ENCODE measurements at regions not wholly inside any gene's neighbourhood (a gene's known extent, or its start where the extent isn't known, plus 50 kb on each side); places are given as distances from the start of the nearest gene placed in this dataset.

DNA sequence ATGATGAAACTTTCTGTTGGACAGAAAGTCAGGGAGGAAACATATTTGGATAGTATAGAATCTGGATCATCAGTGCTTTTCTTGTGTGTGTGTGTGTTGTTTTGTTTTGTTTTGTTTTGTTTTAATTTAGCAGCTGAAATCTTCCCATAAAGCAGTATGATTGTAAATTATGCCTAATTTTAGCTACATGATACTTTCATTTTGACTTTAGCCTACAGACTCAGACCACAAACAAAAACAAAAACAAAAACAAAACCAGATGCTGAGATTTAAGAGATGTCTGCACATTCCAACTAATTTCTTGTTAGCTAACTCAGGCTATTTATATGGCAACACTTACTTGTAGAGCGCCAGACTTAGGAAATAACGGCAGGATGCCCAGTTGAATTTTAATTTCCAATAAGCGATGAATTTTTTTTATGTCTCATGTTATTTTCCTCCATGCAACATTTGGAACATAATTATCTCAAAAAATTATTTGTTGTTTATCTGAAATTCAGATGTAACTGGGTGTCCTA is 119.5 kb upstream of the TRPC7 start:
- H3K4me3 ChIP-seq: no peak overlapping the region
- no peak overlapping the region for H3K27ac ChIP-seq
- H3K36me3 ChIP-seq: no peaks in the 10 kb centered on the region
- no peak for DNase-seq (ENCODE audit: low spot score in 2 of 2)
- H3K27me3 ChIP-seq: no peaks in the 10 kb centered on the region
- TF ChIP-seq, protein P1, sequence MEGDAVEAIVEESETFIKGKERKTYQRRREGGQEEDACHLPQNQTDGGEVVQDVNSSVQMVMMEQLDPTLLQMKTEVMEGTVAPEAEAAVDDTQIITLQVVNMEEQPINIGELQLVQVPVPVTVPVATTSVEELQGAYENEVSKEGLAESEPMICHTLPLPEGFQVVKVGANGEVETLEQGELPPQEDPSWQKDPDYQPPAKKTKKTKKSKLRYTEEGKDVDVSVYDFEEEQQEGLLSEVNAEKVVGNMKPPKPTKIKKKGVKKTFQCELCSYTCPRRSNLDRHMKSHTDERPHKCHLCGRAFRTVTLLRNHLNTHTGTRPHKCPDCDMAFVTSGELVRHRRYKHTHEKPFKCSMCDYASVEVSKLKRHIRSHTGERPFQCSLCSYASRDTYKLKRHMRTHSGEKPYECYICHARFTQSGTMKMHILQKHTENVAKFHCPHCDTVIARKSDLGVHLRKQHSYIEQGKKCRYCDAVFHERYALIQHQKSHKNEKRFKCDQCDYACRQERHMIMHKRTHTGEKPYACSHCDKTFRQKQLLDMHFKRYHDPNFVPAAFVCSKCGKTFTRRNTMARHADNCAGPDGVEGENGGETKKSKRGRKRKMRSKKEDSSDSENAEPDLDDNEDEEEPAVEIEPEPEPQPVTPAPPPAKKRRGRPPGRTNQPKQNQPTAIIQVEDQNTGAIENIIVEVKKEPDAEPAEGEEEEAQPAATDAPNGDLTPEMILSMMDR (IDR thresholded peaks at IDR 0.05): no peak
- TF ChIP-seq EP300 (IDR thresholded peaks at IDR 0.05) (no peak), POLR2A (IDR thresholded peaks at IDR 0.05) (no peak)
- WGBS, 2 donors: 95 to 97% methylated on average over 3 of the region's 3 CpGs
- no peaks in the 10 kb centered on the region for H3K4me1 ChIP-seq
- no peaks in the 10 kb centered on the region for H3K9me3 ChIP-seq

GRCh38 chr5:136482206-136482605 is 116.9 kb upstream of the TRPC7 start:
- Histone ChIP-seq H3K27me3 (no peaks in the 10 kb centered on the region), H3K9me3 (no peaks in the 10 kb centered on the region), H3K4me1 (no peaks in the 10 kb centered on the region), H3K36me3 (no peaks in the 10 kb centered on the region), H3K4me3 (no peak overlapping the region), H3K27ac (no peak overlapping the region)
- no peak for DNase-seq (ENCODE audit: low spot score in 2 of 2)
- WGBS, 2 donors: 59 to 77% methylated on average over 2 of the region's 2 CpGs
- no peak for TF ChIP-seq POLR2A (IDR thresholded peaks at IDR 0.05)
- no peak for TF ChIP-seq EP300 (IDR thresholded peaks at IDR 0.05)
- TF ChIP-seq, protein P1 (IDR thresholded peaks at IDR 0.05): no peak

GRCh38 chr5:136474466-136474865 is 109.1 kb upstream of the TRPC7 start:
- DNase-seq (ENCODE audit: low spot score in 2 of 2): no peak

GRCh38 chr5:136467632-136468031 is 102.3 kb upstream of the TRPC7 start:
- Histone ChIP-seq H3K9me3 (no peaks in the 10 kb centered on the region), H3K27ac (no peak overlapping the region), H3K27me3 (no peaks in the 10 kb centered on the region), H3K4me3 (no peak overlapping the region), H3K4me1 (no peaks in the 10 kb centered on the region), H3K36me3 (no peaks in the 10 kb centered on the region)
- DNase-seq (ENCODE audit: low spot score in 2 of 2): no peak
- WGBS, 2 donors: 43 to 46% methylated on average over 1 of the region's 1 CpG
- TF ChIP-seq, protein P1 (IDR thresholded peaks at IDR 0.05): no peak
- TF ChIP-seq EP300 (IDR thresholded peaks at IDR 0.05) (no peak), POLR2A (IDR thresholded peaks at IDR 0.05) (no peak)

More at GRCh38 chr5:136474466-136474865, 109.1 kb upstream of the TRPC7 start:
- TF ChIP-seq POLR2A (IDR thresholded peaks at IDR 0.05) (no peak), EP300 (IDR thresholded peaks at IDR 0.05) (no peak)
- TF ChIP-seq, protein P1 (IDR thresholded peaks at IDR 0.05): no peak
- Histone ChIP-seq H3K9me3 (no peaks in the 10 kb centered on the region), H3K36me3 (no peaks in the 10 kb centered on the region), H3K4me3 (no peak overlapping the region), H3K27ac (no peak overlapping the region), H3K27me3 (no peaks in the 10 kb centered on the region), H3K4me1 (no peaks in the 10 kb centered on the region)
- WGBS, 2 donors: 72 to 78% methylated on average over 3 of the region's 3 CpGs

DNA sequence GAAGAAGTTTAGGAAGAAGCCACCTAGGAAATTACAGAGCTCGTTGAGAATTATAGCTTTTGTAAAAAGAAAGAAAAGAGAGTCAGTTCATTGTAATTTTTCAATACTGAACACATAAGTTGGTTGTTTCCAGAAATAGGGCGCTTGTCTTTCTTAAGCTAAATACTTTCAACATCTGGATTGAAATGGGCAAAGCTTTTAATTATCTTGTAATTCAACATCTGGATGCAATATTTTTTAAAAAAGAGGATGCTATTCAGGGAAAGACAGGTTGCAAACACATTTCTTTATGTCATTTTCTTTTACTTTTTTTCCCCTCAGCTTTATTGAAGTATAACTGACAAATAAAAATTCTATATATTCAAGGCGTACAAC is 100.7 kb upstream of the TRPC7 start:
- Histone ChIP-seq H3K9me3 (no peaks in the 10 kb centered on the region), H3K36me3 (no peaks in the 10 kb centered on the region), H3K4me3 (no peak overlapping the region), H3K27me3 (no peaks in the 10 kb centered on the region), H3K27ac (no peak overlapping the region), H3K4me1 (no peaks in the 10 kb centered on the region)
- no peak for TF ChIP-seq POLR2A (IDR thresholded peaks at IDR 0.05)
- TF ChIP-seq EP300 (IDR thresholded peaks at IDR 0.05): no peak
- WGBS, 2 donors: 53 to 58% methylated on average over 3 of the region's 3 CpGs
- no peak for DNase-seq (ENCODE audit: low spot score in 2 of 2)

- no peak overlapping the region for H3K4me3 ChIP-seq
- H3K4me1 ChIP-seq: no peaks in the 10 kb centered on the region
- no peak overlapping the region for H3K27ac ChIP-seq
- no peak for DNase-seq (ENCODE audit: low spot score in 2 of 2)
- H3K27me3 ChIP-seq: no peaks in the 10 kb centered on the region
- WGBS, 2 donors: 79 to 93% methylated on average over 1 of the region's 1 CpG
- no peak for TF ChIP-seq POLR2A (IDR thresholded peaks at IDR 0.05)
- TF ChIP-seq EP300 (IDR thresholded peaks at IDR 0.05): no peak
- TF ChIP-seq, protein P1 (IDR thresholded peaks at IDR 0.05): no peak
- no peaks in the 10 kb centered on the region for H3K36me3 ChIP-seq
- H3K9me3 ChIP-seq: no peaks in the 10 kb centered on the region
Measured at GRCh38 chr5:136458481-136458880, 93.1 kb upstream of the TRPC7 start.

Measured in tibial nerve (tissue), 4 donors.